ENCODE measurements at regions not wholly inside any gene's neighbourhood (a gene's known extent, or its start where the extent isn't known, plus 50 kb on each side); places are given as distances from the start of the nearest gene placed in this dataset.

DNA sequence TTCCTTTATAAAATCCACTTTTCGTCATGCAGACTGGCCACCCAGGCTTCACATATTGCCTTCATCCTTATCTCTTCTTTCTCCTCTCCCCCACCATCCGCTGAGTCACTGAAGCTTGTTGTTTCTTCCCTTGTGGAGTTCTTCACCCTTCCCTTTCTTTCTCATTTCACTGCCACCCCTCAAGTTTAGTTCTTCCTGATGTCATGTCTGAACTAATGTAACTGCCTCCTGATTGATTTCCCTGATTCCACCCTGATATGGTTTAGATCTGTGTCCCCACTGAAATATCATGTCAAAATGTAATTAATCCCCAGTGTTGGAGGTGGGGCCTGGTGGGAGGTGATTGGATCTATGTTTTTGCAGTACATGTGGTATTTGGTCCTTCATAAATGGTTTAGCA is 151.4 kb downstream of the CPEB2 start:
- Histone ChIP-seq H3K27me3 (ENCODE audit: control insufficient read depth in 2 of 2, insufficient read depth in 2 of 2, low read length in 2 of 2) (no peaks in the 10 kb centered on the region), H3K79me2 (ENCODE audit: insufficient read depth, low read length) (no peaks in the 10 kb centered on the region), H3K9ac (ENCODE audit: insufficient read depth, low read length, poor library complexity, severe bottlenecking) (no peak overlapping the region), H3K9me3 (replicated peaks in 1 of 2; ENCODE audit: control insufficient read depth in 1 of 2, insufficient read depth in 1 of 2, low read length in 2 of 2) (no peaks in the 10 kb centered on the region), H4K20me1 (ENCODE audit: insufficient read depth, low read length) (no peaks in the 10 kb centered on the region), H3K36me3 (replicated peaks in 1 of 2; ENCODE audit: control insufficient read depth in 1 of 2, insufficient read depth in 2 of 2, low read length in 2 of 2) (no peaks in the 10 kb centered on the region), H3K4me2 (replicated peaks; ENCODE audit: extremely low read depth, low read length, poor library complexity, severe bottlenecking) (no peak overlapping the region), H3K27ac (ENCODE audit: low read depth in 1 of 2, low read length in 2 of 2) (no peak overlapping the region), H2AFZ (ENCODE audit: insufficient read depth, low read depth, low read length, poor library complexity, severe bottlenecking) (no peak overlapping the region), H3K4me3 (replicated peaks in 1 of 3; ENCODE audit: low read depth in 2 of 3, low read length in 3 of 3) (no peak overlapping the region), H3K4me1 (ENCODE audit: control insufficient read depth in 1 of 2, insufficient read depth in 2 of 2, low read length in 2 of 2) (peaks cover 7 to 10% of the 10 kb centered on the region in 2 donors)
- Mint-ChIP-seq H3K36me3 (no peaks in the 10 kb centered on the region), H3K9me3 (peaks cover 2 to 15% (median 4%) of the 10 kb centered on the region in 7 donors), H3K4me1 (peaks cover 12% of the 10 kb centered on the region), H3K27me3 (ENCODE audit: low read depth in 3 of 3) (peaks cover 0 to 3% (median 1%) of the 10 kb centered on the region in 3 donors), H3K27ac (no peak overlapping the region), H3K4me3 (no peak overlapping the region)
- 100% methylated on average over 2 of the region's 2 CpGs for WGBS (ENCODE audit: insufficient coverage)
- no peak for DNase-seq
- intact Hi-C loops (cut with micrococcal nuclease), result no loop called here
- TF ChIP-seq, protein P1, sequence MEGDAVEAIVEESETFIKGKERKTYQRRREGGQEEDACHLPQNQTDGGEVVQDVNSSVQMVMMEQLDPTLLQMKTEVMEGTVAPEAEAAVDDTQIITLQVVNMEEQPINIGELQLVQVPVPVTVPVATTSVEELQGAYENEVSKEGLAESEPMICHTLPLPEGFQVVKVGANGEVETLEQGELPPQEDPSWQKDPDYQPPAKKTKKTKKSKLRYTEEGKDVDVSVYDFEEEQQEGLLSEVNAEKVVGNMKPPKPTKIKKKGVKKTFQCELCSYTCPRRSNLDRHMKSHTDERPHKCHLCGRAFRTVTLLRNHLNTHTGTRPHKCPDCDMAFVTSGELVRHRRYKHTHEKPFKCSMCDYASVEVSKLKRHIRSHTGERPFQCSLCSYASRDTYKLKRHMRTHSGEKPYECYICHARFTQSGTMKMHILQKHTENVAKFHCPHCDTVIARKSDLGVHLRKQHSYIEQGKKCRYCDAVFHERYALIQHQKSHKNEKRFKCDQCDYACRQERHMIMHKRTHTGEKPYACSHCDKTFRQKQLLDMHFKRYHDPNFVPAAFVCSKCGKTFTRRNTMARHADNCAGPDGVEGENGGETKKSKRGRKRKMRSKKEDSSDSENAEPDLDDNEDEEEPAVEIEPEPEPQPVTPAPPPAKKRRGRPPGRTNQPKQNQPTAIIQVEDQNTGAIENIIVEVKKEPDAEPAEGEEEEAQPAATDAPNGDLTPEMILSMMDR (IDR thresholded peaks at IDR 0.05), result no peak

DNA sequence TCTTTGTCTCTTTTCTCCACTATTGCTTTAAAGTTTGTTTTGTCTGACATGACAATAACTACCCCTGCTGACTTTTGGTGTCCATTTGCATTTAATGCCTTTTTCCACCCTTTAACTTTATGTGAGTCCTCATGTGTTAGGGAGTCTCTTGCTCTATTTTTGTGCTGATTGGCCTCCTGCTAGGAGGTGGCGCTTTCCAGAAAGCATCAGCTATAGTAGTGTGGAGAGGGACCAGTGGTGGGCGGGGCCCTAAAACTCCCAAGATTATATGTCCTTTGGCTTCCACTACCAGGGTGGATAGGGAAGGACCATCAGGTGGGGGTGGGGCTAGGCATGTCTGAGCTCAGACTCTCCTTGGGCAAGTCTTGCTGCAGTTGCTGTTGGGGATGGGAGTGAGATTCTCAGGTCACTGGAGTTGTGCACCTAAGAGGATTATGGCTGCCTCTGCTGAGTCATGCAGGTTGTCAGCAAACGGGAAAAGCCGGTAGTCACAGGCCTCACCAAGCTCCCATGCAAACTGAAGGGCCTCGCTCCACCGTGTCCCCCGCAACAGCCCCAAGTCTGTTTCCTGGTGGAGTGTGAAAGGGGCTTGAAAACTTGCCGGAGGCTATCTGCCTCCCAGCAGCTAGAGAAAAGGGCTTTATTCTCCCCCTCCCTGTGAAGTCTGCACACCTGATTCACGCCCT is 156.3 kb downstream of the CPEB2 start:
- no peak overlapping the region for H2AFZ ChIP-seq (ENCODE audit: insufficient read depth, low read depth, low read length, poor library complexity, severe bottlenecking)
- no peaks in the 10 kb centered on the region for H3K36me3 Mint-ChIP-seq
- H3K9ac ChIP-seq (ENCODE audit: insufficient read depth, low read length, poor library complexity, severe bottlenecking), result no peak overlapping the region

More for the DNA sequence above, 156.3 kb downstream of the CPEB2 start:
- Mint-ChIP-seq H3K9me3 (peaks cover 2 to 17% (median 4%) of the 10 kb centered on the region in 7 donors), H3K4me3 (no peak overlapping the region), H3K4me1 (peaks cover 5% of the 10 kb centered on the region), H3K27me3 (ENCODE audit: low read depth in 3 of 3) (peaks cover 0 to 3% (median 2%) of the 10 kb centered on the region in 3 donors), H3K27ac (peak overlapping the region in 1 of 7 donors; percentile 50)
- WGBS (ENCODE audit: insufficient coverage), result no CpG with 5 or more reads among the region's 9 CpGs
- H3K9me3 ChIP-seq (replicated peaks in 1 of 2; ENCODE audit: control insufficient read depth in 1 of 2, insufficient read depth in 1 of 2, low read length in 2 of 2), result no peaks in the 10 kb centered on the region
- H3K4me1 ChIP-seq (ENCODE audit: control insufficient read depth in 1 of 2, insufficient read depth in 2 of 2, low read length in 2 of 2), result no peaks in the 10 kb centered on the region
- H3K27me3 ChIP-seq (ENCODE audit: control insufficient read depth in 2 of 2, insufficient read depth in 2 of 2, low read length in 2 of 2), result no peaks in the 10 kb centered on the region
- DNase-seq, result no peak
- intact Hi-C loops (cut with micrococcal nuclease), result no loop called here
- no peaks in the 10 kb centered on the region for H3K79me2 ChIP-seq (ENCODE audit: insufficient read depth, low read length)
- no peak overlapping the region for H3K4me3 ChIP-seq (replicated peaks in 1 of 3; ENCODE audit: low read depth in 2 of 3, low read length in 3 of 3)
- no peak overlapping the region for H3K4me2 ChIP-seq (replicated peaks; ENCODE audit: extremely low read depth, low read length, poor library complexity, severe bottlenecking)
- no peak overlapping the region for H3K27ac ChIP-seq (ENCODE audit: low read depth in 1 of 2, low read length in 2 of 2)
- TF ChIP-seq, protein P1 (IDR thresholded peaks at IDR 0.05), result no peak
- no peaks in the 10 kb centered on the region for H3K36me3 ChIP-seq (replicated peaks in 1 of 2; ENCODE audit: control insufficient read depth in 1 of 2, insufficient read depth in 2 of 2, low read length in 2 of 2)
- no peaks in the 10 kb centered on the region for H4K20me1 ChIP-seq (ENCODE audit: insufficient read depth, low read length)

All from CD14-positive monocyte (primary cell).